CD4-positive, alpha-beta T cell treated with Interleukin-17A for 1 hour (primary cell): ENCODE measurements at regions not wholly inside any gene's neighbourhood (a gene's known extent, or its start where the extent isn't known, plus 50 kb on each side); places are given as distances from the start of the nearest gene placed in this dataset.
"Not testable (repeated sequence)": the region's sequence is repeated elsewhere in the genome, so short reads cannot be mapped to it uniquely, and the experiment has no call there.

Source experiments
- DNase-seq: peaks from one replicate; pipeline ENCODE4 v3.0.0-alpha.2; 2020

DNA sequence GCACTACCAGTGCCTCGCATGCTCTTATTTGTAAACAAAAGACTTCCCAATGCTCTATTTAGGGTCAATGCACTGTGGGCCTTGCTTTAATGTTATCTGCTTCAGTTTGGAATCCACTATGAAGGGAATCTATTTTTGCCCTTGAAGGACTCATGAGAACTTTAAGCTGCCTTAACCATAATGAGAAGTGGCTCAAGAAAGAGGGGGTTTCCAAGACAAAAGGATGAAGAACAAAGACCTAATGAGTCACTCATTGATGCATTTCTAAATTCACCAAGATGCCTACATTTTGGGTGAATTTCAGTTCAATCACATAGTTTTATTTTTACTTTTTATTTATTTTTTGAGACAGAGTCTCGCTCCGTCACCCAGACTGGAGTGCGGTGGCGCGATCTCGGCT, 228.2 kb downstream of the LY86 start:
- DNase-seq: no peak

DNA sequence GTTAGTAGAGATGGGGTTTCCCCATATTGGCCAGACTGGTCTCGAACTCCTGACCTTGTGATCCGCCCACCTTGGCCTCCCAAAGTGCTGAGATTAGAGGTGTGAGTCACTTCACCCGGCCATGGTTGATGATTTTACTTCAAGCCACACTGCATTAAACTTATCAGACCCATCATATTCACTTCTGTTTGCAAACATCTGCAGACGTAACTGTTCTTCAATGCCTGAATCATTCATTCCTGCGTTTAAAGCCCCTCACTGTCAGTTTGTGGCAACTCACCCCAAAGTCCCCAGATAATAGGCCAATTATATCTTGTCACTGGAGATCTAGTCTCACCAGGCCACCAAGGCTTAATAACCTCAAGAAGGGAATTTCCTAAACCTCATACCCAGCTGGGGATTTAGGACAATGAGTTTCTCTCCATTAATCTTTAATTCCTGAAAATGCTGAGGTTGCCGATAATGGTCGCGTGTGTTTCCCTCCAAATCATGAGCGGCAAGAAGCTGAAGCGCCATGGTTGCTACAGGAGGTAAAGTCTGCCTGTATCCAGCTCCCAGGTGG, 229.6 kb downstream of the LY86 start:
- no peak for DNase-seq

DNA sequence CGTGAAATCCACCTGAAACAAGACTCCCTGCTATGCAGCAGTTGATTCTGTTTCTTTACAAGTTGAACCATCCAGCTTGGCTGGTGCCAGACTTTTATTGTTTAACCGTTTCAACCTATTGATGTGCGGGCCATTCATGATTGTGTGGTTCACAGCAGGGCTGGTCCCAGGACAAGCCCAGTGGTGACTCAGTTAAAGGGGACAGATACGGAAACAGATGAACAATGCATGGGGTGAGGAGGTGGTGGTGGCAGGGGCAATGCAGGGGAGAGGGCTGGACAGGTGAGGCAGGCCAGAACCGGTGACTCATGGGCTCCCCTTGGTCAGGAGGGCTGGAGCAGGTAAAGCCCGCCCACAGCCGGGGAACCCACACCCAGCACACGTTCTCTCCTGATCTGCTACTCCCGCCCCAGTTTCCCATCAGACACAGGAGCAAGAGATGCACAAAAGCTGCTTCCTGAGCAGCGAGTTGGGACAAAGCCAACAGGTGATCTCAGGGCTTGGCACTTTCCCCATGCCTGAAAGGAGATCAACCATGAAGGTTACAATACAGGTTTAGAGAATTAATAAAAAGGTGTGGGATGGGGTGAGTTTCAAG, 232.2 kb downstream of the LY86 start:
- DNase-seq: no peak

DNA sequence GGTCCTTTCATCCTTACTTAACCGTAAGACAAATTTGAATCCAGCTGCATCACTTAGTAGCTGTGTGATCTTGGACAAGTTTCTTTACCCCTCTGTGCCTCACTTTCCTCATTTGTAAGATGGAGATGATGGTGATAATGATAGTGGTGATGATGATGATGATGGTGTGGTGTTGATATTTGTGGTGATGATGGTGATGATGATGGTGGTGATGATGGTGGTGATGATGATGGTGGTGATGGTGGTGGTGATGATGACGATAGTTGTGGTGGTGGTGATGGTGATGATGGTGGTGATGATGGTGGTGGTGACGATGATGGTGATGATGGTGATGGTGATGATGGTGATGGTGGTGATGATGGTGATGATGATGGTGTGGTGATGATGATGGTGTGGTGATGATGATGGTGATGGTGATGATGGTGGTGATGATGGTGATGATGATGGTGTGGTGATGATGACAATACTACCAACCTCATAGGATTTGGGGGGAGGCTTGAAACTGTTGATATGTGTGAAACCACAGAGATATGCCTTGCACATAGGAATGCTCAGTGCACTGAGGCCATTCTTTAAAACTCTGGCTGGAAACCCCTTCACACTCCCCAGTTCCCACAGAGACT, 233.2 kb downstream of the LY86 start:
- DNase-seq: no peak

DNA sequence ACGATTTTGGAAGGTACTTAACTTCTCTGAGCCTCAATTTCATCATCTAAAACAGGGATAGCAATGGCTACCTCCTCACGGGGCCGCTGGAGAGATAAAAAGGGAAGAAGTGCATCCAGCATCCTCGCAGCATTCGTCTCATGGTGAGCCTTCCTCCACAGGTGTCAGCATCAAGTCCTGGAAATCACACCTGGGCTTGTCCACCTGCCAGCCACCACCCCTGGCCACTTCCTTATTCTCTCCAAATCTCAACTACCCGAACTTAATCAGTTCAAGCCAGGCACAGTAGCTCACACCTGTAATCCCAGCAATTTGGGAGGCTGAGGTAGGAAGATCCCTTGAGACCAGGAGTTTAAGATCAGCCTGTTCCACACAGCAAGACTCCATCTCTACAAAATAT, 234.5 kb downstream of the LY86 start:
- no peak for DNase-seq

DNA sequence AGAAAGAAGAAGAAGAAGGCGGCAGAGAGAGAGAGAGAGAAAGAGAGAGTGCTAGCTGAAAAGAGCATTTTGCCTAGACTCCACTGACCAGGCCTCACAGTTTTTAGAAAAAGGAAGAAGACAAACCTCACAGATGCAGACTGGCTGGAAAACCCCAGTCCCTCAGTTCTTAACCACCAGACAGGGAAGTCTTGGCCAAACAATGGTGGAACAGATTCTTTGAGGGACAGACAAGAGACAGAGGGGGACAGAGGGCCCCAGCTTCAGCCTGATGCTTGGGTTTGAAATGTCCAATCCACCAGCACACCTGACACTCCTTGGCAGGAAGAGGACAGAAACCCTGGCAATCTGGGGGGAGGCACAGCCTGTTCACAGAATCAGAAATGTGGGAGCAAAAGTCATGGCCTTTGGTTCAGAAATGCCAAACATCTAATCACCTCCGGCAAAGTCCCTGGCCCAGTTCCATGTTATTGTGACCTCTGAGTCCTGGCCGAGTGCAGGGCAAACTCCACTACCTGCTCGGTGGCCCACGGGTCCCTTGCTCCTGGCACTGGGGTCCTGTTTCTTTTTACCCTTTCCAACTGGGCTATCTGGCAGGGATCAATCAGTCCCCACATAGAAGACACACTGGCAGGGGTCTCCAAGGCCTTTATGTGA, 235.2 kb downstream of the LY86 start:
- no peak for DNase-seq

DNA sequence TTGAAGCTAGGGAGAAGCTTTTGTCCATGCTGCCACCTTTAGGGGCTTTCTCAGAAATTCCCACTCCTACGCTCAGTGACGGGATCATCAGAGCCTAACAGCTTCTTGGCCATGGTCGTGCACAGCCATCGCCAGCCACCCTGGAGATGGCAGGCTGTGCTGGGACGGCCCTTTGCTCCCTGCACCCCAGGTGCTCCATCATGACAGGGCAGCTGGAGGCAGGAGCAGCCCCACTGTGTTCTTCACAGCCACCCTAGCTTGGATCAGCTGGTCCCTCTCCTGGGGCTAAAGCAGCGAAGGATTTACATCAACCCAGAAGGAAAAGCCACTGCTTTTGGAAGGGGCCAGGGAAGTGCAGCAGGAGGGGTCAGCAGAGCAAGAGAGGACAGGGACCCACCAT, 235.9 kb downstream of the LY86 start:
- no peak for DNase-seq

DNA sequence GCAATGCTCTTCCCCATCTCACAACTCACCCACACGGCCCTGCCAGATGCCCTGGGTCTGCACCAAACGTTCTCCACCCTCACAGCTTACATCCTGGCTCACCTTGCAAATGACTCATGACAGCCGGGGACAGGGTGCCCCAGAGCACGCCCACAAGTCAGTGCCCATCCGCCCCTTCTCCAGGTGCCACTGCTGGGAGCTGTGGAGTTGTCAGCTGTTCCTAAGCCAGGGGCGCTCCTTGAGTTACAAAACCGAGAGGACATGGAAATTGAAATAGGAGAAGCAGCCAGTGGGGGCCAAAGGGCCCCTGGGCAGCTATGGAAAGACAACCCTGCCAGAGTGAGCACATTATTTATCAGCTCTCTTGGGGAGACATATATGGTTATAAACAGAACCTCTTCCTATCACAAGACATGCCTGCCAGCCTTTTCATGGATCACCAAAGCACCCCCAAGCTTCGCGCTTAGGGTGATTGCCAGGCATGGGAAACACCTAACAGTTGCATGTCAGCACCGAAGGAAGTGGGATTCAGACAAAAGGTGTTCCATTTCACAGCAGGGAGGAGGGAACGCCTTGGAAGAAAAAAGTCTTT, 236.8 kb downstream of the LY86 start:
- no peak for DNase-seq

DNA sequence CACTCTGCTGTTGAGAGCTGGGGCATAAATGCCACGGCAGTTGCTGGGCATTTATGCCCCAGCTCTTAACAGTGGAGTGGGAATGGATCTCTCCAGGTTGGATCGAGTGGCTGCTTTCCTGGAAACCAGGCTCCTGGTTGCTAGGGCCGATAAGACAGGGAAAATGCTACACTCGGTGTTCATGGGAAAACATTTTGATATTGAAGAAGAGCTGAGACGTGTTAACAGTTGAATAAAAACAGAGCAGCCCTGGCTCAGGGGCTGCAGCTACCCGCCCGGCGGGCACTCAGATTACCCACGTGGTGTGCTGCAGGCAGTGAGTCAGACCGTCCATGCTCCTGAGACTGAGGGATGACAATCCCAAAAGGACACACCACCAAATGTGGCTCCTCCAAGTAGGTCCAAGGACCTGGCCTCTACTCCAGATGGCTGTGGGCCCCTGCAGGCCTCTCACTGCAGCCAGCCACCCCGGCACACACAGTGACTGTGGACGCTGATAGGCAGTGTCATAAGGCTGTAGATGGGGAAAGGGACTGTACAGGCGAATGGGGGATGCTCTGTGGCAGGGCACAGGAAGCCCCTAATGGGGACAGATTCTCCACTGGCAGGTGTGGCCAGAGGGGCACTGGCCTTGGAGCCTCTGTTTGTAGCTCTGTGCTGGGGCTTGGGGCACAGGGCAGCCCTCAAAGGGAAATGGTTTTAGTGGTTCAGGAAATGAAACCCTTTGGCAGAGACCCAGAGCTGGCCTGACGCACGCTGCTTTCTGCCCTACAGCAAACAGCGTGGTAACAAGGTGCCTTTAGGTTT, 237.8 kb downstream of the LY86 start:
- peak; percentile 19 for DNase-seq

DNA sequence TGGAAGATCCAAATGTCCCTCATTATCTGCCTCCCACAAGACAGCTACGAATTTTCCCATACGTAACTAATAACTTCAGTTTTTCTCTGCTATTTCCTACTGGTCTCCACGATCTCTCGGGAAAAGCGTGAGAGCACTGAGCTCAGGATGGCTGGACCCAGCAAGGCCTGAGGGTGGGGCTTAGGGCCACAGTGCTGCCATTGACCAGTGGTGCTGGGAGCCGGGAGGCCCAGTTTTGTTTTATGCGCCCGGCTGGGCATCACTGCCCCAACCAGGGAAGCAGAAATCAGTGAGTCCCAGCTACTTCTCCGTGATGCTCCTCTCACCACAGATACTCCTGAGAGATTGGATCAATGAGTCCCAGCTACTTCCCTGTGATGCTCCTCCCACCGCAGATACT, 238.4 kb downstream of the LY86 start:
- DNase-seq: no peak

DNA sequence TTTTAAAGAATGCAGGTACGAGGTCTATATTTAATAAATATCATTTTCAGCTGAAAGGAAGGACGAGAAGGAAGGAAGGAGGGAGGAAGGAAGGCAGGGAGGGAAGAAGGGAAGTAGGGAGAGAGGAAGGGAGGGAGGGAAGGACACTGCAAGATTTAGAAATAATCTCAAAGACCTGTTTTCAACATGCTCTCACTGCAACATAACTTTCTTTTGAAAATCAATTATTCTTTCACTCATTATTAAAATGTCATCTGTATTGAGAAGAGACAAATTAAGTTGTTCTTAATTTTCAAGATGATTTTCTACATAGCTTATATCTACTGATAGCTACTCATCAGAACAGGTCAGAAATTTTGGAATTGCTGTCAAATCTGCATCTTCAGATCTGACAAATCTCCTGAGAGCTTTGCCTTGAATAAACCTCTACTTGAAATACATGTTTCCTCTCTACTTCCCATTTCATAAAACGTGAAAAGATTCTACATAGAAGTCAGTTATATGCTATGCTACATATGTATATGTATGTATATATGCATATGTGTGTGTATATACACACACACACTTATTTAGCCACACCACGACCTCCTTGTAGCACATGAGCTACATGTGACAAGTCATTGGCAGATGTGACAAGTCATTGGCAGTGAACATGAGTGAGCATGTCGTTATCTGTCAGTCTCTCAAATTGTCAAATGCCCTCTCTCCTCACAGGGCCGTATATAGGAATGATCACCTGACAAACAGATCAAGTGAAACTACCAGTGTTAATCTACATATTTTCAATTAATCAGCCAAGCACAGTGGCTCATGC, 241.6 kb downstream of the LY86 start:
- no peak for DNase-seq

DNA sequence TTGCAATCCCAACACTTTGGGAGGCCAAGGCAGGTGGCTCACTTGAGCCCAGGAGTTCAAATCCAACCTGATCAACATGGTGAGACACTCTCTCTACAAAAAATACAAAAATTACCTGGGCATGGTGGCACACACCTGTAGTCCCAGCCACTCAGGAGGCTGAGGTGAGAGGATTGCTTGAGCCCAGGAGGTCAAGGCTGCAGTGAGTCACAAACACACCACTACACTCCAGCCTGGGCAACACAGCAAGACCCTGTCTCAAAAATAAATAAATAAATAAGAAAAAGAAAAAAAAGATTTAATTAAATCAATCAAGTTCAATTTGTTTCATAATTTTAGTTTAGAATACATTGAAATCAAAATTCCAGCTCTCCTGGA, 242.2 kb downstream of the LY86 start:
- not testable (repeated sequence) for DNase-seq

DNA sequence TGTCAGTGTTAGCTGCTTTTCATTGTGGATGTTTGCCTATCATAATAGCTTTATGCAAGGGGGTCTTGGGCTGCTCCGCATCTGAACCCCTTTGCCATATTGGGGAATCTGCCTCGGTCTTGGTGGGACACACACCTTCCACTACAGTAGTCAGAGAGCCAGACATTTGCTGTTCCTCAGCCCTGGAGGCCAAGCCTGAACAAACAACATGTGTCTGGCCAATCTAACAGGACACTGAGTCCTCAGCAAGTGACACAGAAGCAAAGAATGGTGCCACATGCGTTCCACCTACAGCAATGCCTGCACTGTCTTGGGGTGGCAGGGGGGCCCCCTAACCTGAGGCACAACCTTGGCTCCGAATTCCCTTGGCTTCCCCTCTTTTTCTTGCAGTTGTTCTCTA, 243.9 kb downstream of the LY86 start:
- no peak for DNase-seq

DNA sequence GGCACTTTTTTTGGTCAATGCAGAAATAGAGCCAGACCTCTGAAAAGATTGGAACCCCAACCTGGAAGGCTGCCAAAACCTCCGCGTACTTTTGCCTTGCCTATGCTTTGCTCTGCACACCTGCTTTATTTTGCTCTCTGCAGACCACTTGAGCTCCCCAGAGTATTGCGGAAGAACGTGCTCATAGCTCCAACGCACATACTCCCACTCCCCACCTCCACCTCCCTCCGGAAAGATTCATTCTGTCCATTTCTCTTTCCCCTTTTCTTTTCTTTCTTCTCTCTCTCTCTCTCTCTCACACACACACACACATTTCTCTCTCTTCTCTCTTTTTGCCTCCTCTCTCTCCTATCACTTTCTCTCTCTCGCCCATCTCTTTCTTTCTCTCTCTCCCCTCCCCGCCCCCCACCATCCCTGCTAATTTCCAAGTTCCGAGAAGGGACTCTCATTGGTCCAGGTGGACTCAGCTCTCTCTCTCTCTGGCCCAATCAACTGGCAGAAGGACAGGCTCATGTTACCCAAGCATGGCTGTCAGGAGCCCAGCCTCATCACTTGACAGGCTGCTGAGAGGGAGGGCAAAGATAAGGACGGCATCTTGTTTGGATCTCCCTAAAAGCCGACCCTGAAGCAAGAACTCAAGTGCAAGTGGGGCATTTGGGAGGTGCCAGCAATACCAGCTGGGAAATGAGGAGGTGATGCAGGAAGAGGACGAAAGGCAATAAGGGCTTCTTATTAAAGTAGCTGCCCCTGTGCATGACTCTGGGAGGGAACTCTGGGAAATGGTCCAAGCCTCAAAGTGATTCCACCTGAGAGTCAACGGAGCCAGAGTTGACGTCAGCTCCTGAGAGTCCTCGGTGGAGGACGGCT, 246.1 kb downstream of the LY86 start:
- no peak for DNase-seq

DNA sequence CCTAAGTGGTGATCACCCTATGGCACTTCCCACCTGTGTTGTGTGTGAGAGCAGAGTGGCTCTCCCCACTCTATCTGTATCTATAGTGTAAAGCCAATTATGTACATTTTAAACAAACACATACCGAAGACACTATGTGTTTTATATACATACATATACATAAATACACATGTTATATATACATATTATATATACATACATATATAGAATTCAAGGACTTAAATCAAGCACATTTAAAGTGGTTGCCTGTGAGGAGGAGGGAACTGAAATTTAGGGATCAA, 246.6 kb downstream of the LY86 start:
- no peak for DNase-seq

DNA sequence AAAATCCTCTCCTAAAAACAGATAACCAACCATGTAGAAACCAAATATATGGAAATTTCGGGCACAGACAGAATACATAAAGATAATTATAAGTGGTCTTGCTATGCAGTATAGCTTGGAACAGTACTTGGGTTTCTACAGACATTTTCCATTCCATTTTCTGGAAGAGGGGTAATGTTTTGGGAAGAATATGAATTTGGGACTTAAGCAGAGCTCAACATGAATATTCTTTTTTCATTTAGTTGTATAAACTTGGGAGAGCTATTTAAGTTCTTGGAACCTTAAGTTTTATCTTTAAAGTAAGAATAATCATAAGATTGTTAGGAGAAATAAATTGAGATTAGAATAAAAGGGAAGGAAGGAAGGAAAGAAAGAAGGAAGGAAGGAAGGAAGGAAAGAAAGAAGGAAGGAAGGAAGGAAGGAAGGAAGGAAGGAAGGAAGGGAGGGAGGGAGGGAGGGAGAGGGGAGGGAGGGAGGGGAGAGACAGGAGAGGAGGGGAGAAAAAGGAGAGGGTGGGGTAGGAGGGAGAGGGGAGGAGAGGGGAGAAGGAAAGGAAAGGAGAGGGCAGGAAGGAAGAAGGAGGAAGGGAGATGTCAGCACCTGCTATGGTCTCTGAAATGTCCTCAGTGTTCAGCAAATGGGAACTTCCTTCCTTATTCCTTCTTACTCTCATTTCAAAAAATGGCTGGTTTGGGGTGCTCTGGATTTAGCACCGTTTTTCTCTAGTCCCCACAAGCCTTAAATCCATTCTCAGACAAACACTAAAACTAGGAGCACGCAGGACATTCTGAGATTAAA, 248.3 kb downstream of the LY86 start:
- no peak for DNase-seq

DNA sequence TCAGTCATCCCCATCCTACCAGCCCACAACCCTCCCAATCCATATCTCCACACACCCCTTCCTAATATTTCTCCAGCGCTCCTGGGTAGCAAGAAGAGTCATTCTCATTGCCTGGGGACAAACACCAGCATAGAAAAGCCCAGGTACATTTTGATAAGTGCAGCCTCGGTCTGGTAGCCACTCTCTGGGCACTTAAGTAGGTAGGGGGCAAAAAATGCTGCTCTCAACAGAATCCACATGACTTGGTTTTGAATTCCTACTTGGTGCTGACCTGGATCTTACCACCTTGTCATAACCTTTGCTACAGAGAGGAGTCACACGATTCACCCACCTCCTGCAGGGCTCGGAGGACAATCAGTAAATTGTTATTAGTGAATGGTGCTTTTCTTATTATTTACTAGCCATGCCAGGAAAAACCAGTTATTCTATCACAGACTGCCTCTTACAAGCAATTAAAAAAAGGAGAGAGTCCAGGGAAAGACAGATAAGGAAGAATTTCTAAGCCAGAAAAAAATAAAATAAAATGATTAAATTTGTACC, 249.1 kb downstream of the LY86 start:
- DNase-seq: no peak

DNA sequence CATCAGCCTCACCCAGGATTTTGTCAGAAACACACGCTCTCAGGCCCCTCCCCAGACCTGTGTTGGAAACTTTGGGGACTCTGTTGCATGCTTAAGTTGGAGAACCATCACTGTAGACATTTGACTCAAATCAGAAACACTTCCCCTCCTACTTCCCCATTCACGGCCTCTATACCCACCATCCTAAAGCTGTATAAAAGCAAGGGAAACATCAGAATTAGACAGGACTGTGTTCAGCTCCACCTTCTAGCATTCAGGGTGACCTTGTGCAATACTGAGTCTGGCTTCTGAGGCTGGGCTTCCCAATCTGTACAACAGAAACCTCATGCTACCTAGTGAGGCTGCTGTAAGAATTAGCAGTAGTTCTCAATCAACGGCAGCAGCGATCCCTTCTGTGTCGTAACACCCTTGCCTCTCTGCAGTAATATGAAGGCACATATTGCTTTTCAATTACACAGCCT, 252.3 kb downstream of the LY86 start:
- peak; percentile 19 for DNase-seq

DNA sequence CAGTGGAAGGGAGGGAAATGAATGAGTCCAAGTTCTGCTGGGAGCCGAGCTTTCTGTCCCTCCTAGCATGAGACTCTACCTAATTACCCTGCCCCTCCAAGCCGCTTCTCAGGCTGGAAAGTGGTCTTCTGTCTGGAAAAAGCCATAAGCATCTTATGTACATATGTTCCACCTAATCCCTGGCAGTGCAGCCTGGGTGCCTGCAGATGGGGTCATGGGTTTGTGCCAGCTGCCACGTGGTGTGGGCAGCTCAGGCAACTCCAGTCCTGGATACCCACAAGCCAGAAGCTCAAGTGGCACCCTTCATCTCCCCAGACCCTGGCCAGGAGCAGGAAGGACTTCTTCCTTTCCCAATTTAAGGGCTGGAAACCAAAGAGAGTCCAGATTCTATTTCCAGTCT, 253.1 kb downstream of the LY86 start:
- DNase-seq: no peak

DNA sequence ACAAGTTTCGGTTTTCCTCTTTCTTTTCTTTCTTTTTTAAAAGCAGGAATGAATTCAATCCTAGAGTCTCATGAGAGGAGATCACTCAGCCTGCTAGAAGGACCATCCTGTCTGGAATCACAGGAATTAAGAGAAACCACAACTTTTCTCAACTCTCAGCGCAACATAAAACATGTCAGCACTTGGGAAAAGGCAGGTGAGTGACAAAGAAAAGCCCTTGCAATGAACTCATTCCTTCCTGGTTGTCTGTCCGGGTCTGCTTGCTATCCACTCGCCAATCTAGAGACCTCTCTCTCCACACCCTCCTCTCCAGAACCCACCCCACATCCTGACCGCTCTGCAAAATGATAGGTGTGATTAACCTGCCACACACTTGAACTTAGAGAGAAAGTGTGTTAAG, 253.8 kb downstream of the LY86 start:
- DNase-seq: no peak
